ENCODE measurements at regions not wholly inside any gene's neighbourhood (a gene's known extent, or its start where the extent isn't known, plus 50 kb on each side); places are given as distances from the start of the nearest gene placed in this dataset.

DNA sequence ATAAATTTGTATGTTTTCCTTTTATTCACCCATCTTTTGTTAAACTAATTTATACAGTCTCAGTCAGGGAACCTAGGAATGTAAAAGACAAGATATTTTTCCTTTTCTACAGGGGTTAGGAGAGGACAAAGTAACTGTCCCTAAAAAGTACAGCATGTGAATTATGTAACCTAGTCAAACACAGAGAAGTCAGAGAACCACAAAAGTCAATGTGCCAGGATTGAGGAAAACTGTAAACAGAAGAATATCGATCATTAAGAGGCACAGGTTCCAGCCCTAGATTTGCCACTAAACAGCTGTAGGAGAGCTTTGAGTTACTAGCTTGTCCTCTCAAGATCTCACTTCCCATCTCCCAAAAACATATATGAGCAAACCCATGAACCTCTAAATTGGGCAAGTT, 550.9 kb upstream of the FAT3 start:
- no peak for DNase-seq (ENCODE audit: low spot score)
- FAIRE-seq, result no peak

DNA sequence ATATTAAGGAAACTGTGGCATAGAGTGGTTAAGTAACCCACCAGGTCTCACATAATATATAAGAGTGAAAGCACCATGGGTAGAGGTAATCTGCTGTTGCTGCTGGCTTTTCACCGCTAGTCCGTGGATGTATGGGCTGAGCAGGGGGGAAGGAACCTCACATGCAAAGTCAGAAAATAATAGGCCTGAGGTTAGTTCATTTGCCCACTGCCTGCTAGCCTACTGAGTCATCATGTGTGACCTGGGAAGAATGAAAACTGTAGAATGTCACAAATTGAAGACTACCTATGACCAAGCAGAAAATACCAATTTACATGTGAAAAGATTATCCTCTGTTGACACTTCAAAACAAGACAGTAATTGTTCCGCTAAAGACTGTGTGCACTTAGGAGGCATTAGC, 560.1 kb upstream of the FAT3 start:
- DNase-seq (ENCODE audit: low spot score) (peak; percentile 8), FAIRE-seq (no peak)

DNA sequence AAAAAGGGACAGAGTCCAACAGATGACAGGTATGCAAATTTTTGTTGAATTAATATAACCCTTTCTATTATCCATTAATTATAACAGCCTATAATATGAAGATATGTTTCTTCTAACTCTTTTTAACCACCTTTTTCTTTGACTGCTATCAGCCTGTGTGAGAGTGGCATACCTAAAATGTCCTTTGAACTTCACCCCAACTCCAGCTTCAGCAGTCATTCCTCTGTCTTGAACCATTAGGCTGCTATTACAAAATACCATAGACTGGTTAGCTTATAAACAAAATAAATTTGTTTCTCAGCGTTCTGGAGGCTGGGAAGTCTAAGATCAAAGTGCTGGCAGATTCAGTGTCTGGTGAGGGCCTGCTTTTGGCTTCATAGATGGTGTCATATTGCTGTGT, 564.6 kb upstream of the FAT3 start:
- DNase-seq (ENCODE audit: low spot score) (no peak), FAIRE-seq (no peak)

DNA sequence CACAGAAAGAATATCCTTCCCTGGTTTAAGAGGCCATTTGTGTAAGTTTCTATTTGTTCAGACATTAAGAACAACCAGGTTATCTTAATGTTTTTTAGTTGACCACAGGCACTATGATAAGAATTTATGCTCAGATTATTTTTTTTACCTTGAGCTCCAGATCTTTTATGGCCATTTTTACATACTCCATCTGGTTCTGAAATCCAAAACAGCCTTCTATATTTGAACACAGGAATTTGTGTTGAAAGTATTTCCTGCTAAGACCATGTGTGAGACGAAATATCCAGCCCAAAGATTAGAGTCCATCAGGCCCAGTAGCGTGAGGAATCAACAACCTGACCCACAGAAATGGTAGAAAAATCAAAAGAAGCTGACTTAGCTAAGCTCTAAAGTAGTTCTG, 569.9 kb upstream of the FAT3 start:
- no peak for DNase-seq (ENCODE audit: low spot score)
- no peak for FAIRE-seq

DNA sequence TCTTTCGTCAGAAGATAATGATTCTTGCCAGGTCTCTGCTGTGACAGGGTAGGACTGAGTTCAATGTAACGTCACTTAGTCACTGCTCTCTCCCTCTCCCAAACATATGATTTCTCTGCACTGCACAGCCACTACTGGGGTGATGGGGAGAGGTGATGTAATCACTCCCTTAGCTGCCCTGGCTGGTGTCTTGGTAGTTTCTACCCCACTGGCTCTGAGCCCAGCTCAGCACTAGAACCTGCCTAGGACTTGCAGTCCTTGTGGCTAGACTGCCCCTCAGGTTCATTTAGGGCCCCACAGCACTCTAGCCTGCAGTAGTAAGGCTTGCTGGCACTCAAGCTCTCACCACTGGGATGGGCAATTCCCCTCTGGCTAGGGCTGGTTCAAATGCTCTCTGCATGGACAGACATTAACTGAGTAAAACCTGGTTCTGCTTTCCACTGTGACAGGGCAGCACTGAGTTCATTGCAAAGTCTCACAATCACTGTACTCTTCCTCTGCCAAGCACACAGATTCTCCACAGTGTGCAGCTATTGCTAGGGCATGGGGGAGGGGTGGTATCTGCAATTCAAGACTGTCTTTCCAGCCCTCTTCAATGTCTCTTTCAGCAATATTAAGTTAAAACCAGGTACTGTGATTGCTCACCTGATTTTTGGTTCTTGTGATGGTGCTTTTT, 571.4 kb upstream of the FAT3 start:
- FAIRE-seq, result no peak

DNA sequence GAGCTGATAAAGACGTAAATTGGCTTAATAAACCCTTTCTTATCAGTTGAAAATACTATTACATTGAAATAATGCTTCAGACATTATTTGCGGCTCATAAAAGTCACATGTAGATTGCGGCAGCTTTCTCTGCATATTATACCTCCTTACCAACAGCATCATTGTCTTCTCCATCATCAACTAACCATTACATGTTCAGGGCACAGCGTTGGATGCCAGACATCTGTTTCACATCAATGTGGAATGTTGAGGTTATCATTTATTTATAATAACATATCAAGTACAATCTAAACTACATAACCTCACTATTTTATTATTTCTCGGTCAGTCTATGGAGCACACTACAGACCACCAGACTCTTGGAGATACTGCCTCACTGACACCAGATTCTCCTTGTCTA, 573.8 kb upstream of the FAT3 start:
- DNase-seq (ENCODE audit: low spot score) (no peak), FAIRE-seq (no peak)

More for the DNA sequence above, 571.4 kb upstream of the FAT3 start:
- no peak for DNase-seq (ENCODE audit: low spot score)

DNA sequence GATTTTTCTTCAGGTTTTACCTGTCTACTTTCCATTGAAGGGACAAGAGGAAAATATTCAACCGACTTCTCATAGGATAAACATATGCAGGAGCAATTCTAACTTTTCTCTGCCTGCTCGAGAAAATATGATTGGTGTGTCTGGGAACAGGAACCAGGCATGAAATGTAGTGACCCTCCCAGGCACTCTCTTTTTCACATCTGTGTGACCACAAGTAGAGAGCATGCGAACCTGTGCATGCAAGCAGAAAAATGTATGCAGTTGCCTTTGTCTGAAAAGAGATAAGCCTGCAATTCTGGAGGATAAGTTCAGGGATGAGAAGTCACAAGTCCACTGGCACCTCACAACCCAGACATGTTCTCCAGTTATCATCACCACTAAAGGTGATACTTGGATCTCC, 583.5 kb upstream of the FAT3 start:
- FAIRE-seq, result no peak
- DNase-seq (ENCODE audit: low spot score), result no peak

DNA sequence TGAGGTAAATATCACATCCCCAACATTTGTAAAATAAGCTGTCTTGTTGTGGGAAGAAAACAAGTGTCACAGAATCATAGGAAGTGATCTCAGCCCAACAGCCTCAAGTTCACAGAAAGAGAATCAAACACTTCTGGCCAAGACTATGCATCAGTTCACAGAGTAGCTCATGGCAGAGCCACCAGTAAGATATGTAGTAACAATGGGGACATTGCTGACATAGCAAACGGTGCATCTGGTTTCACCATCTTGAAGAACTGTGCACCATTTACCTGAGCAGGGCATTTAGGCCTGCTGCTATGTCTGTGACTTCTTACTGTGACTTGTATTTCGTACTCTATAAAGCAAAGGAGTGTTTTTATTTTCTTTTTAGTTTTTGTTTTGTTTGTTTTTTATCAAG, 585.3 kb upstream of the FAT3 start:
- DNase-seq (ENCODE audit: low spot score) (no peak), FAIRE-seq (no peak)

DNA sequence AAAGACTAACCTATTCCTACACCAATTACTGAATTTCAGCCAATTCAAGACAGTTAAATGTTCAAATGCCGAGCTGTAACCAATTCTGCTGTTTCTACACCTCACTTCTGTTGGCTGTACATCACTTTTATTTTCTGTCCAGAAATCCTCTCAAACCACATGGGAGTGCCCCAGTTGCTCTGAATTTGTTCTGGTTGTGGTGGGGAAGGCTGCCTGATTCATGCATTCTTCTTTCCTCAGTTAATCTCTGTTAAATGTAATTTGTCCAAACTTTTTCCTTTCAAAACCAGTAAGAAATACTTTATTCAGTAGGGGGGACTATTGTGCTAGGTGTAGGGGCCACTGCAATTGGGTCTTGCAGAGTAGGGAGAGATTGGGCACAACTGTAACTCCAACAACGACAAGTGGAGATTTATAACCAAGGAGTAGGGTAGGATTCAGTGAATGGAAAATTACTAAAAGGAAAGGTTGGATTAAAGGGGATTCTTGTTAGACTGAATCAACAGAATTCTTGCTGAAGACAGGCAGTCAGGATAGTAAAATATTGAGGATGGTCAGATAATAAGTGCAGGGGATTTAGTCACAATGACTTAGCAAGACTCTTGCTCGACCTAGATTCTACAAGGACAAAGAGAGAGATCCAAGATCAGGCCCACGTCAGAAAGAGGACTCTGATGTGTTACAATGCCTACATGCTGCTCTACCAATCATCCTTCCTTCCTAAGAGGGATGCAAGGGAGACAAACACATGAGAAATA, 593.5 kb upstream of the FAT3 start:
- DNase-seq (ENCODE audit: low spot score) (no peak), FAIRE-seq (peak; percentile 20)

DNA sequence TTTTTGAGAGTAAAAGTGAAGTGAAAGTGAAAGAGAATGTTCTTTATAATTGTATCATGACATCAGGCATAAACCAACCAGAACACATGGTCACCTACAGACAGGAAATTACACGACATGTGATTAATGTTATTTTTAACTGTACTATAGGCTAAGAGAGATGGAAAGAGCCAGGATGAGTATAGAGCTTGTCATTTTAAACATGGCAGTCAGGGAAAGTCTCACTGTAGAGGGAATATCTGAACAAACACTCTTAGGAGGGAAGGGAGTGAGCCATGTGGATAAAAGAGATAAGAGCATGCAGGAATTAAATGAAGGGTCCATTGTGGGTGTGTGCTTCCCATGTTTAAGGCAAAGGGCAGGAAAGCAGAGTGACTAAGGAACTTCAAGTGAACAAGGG, 599.1 kb upstream of the FAT3 start:
- DNase-seq (ENCODE audit: low spot score) (no peak), FAIRE-seq (no peak)

DNA sequence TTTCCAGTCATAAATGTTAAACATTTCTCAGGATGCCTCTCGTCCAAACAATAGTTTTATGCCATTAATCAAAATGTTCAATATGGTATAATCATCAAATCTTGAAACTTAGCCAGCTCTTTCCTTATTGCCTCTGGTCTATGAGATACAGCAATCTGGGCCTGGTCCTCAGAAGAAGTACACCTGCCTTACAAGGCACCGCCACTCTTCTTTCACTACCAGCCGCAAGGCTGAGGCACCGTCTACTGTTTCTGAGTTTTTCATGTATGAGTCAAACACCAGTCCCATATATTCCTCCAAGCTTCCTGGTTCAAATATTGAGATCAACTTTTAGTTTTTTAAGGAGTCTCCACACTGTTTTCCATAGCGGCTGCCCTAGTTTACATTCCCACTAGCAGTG, 600.6 kb upstream of the FAT3 start:
- no peak for DNase-seq (ENCODE audit: low spot score)
- FAIRE-seq, result no peak

DNA sequence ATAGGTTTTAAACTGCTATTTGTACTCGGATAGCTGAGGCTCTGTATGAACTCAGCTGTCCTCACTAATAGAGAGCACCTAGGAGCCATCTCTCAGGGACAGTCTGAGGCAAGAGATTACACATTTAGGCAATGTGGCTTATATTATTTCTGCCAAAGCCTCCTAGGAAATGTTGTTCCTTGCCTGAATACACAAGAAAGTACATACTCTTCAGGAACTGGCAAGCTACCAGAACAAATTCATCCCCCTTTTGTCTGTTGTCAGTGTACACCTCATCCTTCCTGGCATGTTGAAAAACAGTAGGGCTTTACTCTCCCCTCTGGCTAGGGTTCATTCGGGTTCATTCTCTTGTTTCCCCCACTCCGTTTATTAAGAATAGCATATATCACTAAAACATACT, 615.9 kb upstream of the FAT3 start:
- FAIRE-seq (no peak), DNase-seq (ENCODE audit: low spot score) (no peak)

DNA sequence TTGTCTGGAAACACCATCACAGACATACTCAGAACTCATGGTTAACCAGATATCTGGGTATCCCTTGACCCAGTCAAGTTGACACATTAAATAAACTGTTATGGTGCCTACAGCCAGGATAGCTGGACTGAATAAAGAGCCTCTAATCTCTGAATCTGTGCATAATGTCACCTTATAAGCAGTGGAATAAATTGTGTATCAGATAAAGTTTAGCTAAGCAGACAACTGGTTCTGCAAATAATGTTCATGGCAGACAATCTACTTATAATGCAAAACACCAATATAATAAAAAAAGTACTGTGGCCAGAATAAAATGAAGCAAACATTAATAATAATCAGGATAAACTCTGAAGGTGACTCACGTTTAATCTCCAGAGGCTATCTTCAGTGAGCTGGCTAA, 628.5 kb upstream of the FAT3 start:
- DNase-seq (ENCODE audit: low spot score) (no peak), FAIRE-seq (no peak)

DNA sequence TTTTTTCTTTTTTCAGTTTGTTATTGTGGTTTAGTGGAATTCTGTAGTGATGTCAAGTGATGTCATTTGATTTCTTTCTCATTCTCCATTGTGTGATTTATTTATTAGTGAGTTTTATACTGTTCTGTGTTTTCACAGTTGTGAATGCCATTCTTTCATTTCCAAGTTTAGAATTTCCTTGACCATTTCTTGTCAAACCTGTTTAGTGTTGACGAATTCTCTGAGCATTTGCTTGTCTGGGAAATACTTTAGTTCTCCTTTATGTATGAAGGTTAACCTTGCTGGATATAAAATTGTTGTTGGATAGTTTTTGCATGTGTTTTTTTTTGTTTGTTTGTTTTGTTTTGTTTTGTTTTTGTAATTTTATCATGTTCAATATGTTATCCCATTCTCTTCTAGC, 633.6 kb upstream of the FAT3 start:
- FAIRE-seq, result no peak
- no peak for DNase-seq (ENCODE audit: low spot score)

DNA sequence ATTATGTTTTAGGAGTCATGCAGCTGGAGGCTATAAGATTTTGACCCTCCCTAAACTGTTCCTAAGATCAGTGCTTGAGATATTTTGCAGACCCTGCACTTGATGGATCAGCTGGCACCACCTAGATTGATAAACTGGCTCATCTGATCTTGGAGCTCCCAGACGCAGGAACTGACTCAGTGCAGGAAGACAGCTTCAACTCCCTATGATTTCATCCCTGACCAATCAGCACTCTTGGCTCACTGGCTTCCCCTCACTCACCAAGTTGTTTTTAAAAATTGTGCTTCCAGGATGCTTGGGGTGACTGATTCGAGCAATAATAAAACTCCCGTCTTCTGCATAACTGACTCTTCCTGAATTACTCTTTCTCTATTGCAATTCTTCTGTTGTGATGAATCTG, 637.5 kb upstream of the FAT3 start:
- DNase-seq (ENCODE audit: low spot score) (no peak), FAIRE-seq (no peak)

DNA sequence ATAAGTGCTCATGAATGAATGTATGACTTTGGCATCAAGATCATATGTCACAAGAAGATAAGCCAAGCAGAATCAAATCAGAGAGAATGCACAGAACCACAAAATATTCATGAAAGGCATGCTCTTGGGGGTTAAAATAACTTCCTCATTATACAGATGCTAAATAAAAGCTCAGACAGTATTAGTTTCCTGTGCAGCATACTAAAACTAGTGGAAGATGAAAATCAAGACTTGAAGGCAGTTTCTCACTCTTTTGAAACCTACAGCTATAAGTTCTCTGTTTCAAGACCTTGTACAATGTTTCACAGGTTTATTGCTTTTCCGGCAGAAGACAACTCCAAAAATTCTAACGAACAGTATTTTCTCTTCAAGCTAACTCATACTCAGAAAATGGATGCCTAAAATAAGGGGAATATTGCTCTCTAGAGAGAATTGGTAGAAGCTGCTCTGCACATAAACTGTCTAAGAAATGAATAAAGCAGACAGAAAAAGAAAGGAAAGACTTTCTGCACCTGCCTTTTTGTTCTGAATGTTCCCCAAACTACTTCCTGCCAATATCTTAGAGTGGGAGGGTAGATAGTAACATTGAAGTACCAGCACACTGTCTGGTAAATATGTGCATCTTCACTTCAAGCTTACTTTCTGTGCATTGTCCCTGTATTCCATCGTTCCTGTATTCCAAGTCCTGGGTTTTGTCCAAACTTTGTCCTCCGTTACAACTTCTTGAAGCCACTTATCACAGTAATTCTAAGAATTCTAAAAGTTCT, 639.4 kb upstream of the FAT3 start:
- FAIRE-seq, result no peak
- DNase-seq (ENCODE audit: low spot score), result no peak

DNA sequence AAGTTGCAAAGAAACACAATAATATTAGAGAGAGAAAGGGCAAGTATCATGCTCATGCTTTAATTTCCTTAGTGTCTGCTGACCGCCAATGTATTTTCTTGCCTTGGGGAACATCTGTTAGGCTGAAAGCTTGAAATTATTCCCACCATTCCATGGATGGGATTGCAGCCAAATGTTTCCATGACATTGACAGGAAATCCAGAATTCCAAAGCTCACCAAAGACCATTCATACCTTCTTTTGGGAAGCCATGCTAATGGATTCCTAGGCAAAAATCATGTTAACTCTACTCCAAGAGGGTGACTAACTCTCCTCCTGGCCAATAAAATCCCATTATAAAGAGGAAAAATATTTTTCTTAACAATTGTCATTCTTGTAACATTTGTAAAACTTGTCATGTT, 661.4 kb upstream of the FAT3 start:
- no peak for FAIRE-seq

DNA sequence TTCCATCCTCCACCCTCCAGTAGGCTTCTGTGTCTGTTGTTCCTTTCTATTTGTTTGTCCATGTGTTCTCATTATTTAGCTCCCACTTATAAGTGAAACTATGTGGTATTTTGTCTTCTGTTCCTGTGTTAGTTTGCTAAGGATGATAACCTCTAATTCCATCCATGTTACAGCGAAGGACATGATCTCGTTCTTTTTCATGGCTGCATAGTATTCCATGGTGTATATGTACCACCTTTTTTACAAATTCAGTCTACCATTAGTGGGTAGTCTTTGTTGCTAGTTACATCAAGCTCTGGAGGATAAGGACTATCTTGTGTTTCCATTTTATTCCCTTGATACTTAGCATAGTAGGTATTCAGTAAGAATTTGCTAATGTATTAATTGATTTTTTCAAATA, 664.2 kb upstream of the FAT3 start:
- FAIRE-seq (no peak), DNase-seq (ENCODE audit: low spot score) (no peak)

More for the DNA sequence above, 661.4 kb upstream of the FAT3 start:
- no peak for DNase-seq (ENCODE audit: low spot score)

DNA sequence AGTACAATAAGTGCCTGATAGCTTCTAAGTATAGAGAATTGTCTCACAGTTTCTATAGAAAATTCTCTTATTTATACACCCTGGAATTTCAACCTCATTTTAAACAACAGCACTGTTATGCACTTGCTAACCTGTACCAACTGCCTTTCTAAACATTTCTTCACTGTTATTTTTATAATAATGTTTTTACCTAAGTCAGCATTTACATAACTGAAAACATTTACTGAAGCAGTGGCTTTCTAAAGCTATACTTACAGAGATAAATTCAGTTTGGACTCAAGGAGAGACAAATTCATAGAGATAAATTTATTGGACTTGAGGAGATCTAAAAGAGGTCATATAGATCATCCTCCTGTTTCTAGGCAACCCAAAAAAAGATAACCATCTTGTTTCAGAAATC, 686.6 kb upstream of the FAT3 start:
- no peak for DNase-seq (ENCODE audit: low spot score)
- no peak for FAIRE-seq

DNA sequence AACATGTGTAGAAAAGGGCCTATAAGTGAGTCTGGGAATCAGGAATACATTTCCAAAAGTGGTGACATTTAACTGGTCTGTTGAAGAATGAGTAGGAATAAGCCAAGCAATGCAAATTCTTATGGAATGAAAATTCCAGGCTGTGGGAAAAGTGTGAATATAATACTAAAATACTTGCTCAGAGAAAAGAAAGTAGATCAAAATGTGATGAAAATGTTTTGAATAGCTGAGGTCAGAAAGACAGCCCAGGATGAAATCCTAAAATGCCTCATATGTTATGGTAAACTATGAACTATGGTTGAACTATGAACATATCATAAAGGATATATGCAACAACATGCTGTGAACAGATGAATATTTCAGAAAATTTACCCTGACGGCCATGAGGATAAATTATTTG, 688.3 kb upstream of the FAT3 start:
- no peak for FAIRE-seq
- no peak for DNase-seq (ENCODE audit: low spot score)

DNA sequence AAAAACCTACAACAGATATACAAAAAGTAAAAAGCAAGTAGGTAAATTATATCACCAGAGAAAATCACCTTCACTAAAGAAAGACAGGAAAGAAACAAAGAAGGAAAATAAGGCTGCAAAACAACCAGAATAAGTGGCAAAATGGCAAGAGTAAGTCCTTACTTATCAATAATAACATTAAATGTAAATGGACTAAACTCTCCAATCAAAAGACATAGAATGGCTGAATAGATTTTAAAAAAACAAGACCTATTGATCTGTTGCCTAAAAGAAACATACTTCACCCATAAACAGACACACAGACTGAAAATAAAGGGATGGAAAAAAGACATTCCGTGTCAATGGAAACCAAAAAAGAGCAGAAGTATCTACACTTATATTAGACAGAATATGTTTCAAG, 695.7 kb upstream of the FAT3 start:
- no peak for DNase-seq (ENCODE audit: low spot score)
- no peak for FAIRE-seq

DNA sequence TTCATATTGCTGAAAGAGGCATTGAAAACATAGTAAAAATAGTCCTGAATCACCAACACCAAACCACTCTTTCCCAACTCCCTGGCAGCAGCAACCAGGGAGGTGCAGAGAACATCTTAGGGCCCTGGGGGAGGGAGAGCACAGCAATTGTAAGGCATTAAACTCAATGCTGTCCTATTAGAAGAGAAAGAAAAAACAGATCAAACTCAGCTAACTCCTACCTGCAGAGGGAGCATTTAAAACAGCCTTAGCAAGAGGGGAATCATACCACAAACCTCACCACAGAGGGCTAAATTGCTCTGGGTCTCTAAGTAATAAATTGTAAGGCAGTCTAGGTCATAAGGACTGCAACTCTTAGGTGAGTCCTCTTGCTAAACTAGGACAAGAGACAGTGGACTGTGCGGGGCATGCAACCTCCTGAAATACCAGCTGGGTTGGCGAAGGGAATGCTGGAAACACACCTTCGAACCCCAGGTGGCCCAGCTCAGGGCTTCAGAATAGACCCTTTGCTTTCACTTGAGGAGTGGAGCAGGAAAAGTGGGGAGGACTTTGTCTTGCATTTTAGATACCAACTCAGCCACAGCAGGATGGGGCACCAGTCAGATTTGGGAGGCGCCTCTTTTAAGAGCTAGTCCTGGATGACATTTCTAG, 697.1 kb upstream of the FAT3 start:
- DNase-seq (ENCODE audit: low spot score) (no peak), FAIRE-seq (no peak)

Data from urothelium cell line (cell line).